Mucosa of stomach (tissue), 1 donor: ENCODE measurements at regions not wholly inside any gene's neighbourhood (a gene's known extent, or its start where the extent isn't known, plus 50 kb on each side); places are given as distances from the start of the nearest gene placed in this dataset.

Experiments used
- H3K27me3 ChIP-seq: one replicate; pipeline ENCODE4 v1.7.0; 2013; ENCODE audit warnings: mild to moderate bottlenecking, low read length; ENCODE audit not compliant: control insufficient read depth, insufficient read depth
- H3K36me3 ChIP-seq: one replicate; pipeline ENCODE4 v1.7.0; 2013; ENCODE audit warnings: low read length; ENCODE audit not compliant: control insufficient read depth, insufficient read depth
- H3K4me1 ChIP-seq: one replicate; pipeline ENCODE4 v1.7.0; 2013; ENCODE audit warnings: mild to moderate bottlenecking, low read length; ENCODE audit not compliant: control insufficient read depth, insufficient read depth
- H3K4me3 ChIP-seq: one replicate; pipeline ENCODE4 v1.7.0; 2013; ENCODE audit warnings: low read length
- H3K9ac ChIP-seq: one replicate; pipeline ENCODE4 v1.7.0; 2013; ENCODE audit warnings: mild to moderate bottlenecking, low read length, moderate library complexity
- H3K9me3 ChIP-seq: one replicate; pipeline ENCODE4 v1.7.0; 2013; ENCODE audit warnings: mild to moderate bottlenecking, low read length, moderate library complexity; ENCODE audit not compliant: control insufficient read depth
- donor health status: Pancreatic carcinoma.

DNA sequence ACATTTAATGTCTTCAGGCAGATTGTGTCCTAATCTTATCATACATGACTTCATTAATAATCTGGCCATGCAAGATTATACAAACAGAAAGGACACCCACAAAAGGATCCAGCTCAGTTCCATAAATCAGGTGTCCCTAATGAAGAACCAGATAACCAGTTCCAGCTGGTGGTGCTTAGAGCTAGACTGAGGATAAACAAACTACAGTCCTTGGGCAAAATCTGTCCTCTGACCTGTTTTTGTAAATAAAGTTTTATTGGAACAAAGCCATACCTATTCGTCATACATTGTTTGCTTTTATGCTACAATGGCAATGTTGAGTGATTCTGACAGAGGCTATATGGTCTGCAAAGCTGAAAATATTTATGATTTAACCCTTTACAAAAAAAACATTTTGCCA is 199.5 kb downstream of the MID1IP1 start:
- no peaks in the 10 kb centered on the region for H3K9me3 ChIP-seq
- H3K4me3 ChIP-seq = no peak overlapping the region
- no peak overlapping the region for H3K9ac ChIP-seq
- H3K27me3 ChIP-seq = no peaks in the 10 kb centered on the region
- H3K36me3 ChIP-seq = no peaks in the 10 kb centered on the region
- peaks cover 19% of the 10 kb centered on the region for H3K4me1 ChIP-seq

DNA sequence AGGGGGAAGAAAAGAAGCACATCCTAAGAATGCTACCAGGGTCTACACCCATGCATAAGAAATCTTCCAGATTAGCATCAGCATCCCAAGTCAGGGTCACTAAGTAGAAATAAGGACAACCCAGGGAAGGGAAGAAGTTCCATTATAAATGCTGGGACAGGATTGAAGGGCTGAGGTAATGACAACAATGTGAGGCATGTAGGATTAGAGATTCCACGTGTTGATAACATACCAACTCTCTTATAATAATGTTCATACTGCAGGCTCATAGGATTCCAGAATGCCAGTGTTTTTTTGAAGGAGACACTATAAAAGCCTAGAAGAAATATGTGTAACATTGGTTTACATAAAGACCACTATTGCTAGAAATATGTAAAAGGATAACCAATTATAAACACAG is 201.2 kb downstream of the MID1IP1 start:
- peaks cover 19% of the 10 kb centered on the region for H3K4me1 ChIP-seq
- H3K27me3 ChIP-seq = no peaks in the 10 kb centered on the region
- no peaks in the 10 kb centered on the region for H3K9me3 ChIP-seq
- H3K4me3 ChIP-seq = no peak overlapping the region
- H3K36me3 ChIP-seq = no peaks in the 10 kb centered on the region
- H3K9ac ChIP-seq = no peak overlapping the region

GRCh38 chrX:39008549-39008948 is 207.3 kb downstream of the MID1IP1 start:
- H3K27me3 ChIP-seq = no peaks in the 10 kb centered on the region
- peaks cover 35% of the 10 kb centered on the region for H3K4me1 ChIP-seq
- H3K4me3 ChIP-seq = no peak overlapping the region
- H3K9ac ChIP-seq = no peak overlapping the region
- H3K36me3 ChIP-seq = no peaks in the 10 kb centered on the region
- no peaks in the 10 kb centered on the region for H3K9me3 ChIP-seq

DNA sequence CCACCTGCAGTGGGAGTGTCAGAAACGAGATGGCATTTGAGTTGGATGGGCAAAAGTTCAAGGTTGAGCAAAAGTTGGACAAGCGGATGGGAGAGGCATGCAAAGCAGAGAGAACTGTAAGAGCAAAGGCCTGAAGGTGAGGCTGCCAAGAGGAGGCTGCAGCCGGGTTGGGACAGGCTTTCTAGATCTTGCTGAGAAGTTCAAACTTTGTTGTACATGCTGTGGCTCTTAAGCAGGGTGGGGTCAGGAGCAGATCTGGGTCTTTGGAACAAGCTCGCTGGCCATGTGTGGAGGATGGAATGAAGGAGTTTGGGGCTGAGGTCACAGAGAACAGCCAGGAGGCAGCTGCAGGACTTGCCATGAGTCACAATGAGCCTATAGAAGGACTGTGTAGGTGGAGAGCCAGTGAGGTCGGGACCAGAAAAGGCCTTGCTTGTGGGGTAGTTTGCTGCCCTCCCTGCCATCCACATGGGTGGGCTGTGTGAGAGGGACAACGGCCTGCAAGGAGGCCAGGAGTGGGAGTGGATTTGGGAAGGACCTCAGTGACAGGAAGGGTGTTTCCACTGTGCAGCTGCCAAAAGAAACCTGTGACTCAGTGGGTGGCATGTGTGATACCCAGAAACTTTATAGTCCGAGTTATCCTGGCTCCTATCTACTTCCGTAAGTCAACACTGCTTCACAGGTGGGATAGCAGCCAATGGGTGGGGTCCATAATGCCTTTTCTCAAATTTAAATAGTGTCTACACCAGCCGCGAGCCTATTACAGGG is 210.4 kb downstream of the MID1IP1 start:
- Histone ChIP-seq H3K4me3 (no peak overlapping the region), H3K36me3 (no peaks in the 10 kb centered on the region), H3K9me3 (no peaks in the 10 kb centered on the region), H3K27me3 (no peaks in the 10 kb centered on the region), H3K9ac (no peak overlapping the region), H3K4me1 (peaks cover 57% of the 10 kb centered on the region)

- Histone ChIP-seq H3K9me3 (no peaks in the 10 kb centered on the region), H3K27me3 (no peaks in the 10 kb centered on the region), H3K9ac (no peak overlapping the region), H3K4me3 (no peak overlapping the region), H3K4me1 (peaks cover 67% of the 10 kb centered on the region), H3K36me3 (no peaks in the 10 kb centered on the region)
These were observed 211.4 kb downstream of the MID1IP1 start for GRCh38 chrX:39012621-39013111.

- Histone ChIP-seq H3K36me3 (no peaks in the 10 kb centered on the region), H3K4me3 (peak overlapping the region; percentile 36), H3K9ac (no peak overlapping the region), H3K9me3 (no peaks in the 10 kb centered on the region), H3K27me3 (no peaks in the 10 kb centered on the region), H3K4me1 (peaks cover 64% of the 10 kb centered on the region)
These were observed 215.3 kb downstream of the MID1IP1 start for GRCh38 chrX:39016556-39016955.

- peak overlapping the region; percentile 36 for H3K4me3 ChIP-seq
- H3K9me3 ChIP-seq = no peaks in the 10 kb centered on the region
- no peak overlapping the region for H3K9ac ChIP-seq
- H3K4me1 ChIP-seq = peaks cover 59% of the 10 kb centered on the region
- no peaks in the 10 kb centered on the region for H3K36me3 ChIP-seq
- H3K27me3 ChIP-seq = no peaks in the 10 kb centered on the region
These were observed 215.8 kb downstream of the MID1IP1 start for GRCh38 chrX:39017077-39017476.

- Histone ChIP-seq H3K9me3 (no peaks in the 10 kb centered on the region), H3K4me1 (peaks cover 52% of the 10 kb centered on the region), H3K27me3 (no peaks in the 10 kb centered on the region)
These were observed 216.5 kb downstream of the MID1IP1 start for GRCh38 chrX:39017716-39018115.

GRCh38 chrX:39018541-39018940 is 217.3 kb downstream of the MID1IP1 start:
- Histone ChIP-seq H3K4me3 (no peak overlapping the region), H3K9me3 (no peaks in the 10 kb centered on the region), H3K9ac (no peak overlapping the region), H3K36me3 (no peaks in the 10 kb centered on the region), H3K4me1 (peaks cover 46% of the 10 kb centered on the region), H3K27me3 (no peaks in the 10 kb centered on the region)

More at GRCh38 chrX:39017716-39018115, 216.5 kb downstream of the MID1IP1 start:
- no peak overlapping the region for H3K4me3 ChIP-seq
- H3K36me3 ChIP-seq = no peaks in the 10 kb centered on the region
- no peak overlapping the region for H3K9ac ChIP-seq

DNA sequence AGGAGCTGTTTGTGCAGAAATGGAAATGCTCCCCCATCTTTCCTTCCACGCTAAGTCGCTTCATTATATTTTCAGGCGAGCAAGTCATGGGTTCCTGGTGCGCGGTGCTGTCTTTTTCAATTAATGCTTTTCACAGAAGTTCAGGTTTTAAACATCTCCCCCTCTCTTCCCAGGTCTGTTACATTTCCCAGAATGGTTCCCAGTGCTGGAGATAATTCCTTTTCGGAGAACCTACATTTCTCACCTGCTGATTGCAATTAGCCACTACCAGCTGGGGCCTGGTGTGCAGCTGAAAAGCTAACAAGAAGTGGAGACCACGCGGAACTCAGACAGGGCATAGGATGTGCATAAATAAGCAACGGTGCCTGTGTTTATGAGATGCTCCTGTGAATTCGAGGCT is 217.8 kb downstream of the MID1IP1 start:
- Histone ChIP-seq H3K9ac (no peak overlapping the region), H3K27me3 (no peaks in the 10 kb centered on the region), H3K9me3 (no peaks in the 10 kb centered on the region), H3K4me3 (no peak overlapping the region), H3K4me1 (peaks cover 40% of the 10 kb centered on the region), H3K36me3 (no peaks in the 10 kb centered on the region)

GRCh38 chrX:39020051-39020669 is 218.9 kb downstream of the MID1IP1 start:
- Histone ChIP-seq H3K9ac (no peak overlapping the region), H3K27me3 (no peaks in the 10 kb centered on the region), H3K4me1 (peaks cover 32% of the 10 kb centered on the region), H3K4me3 (no peak overlapping the region), H3K36me3 (no peaks in the 10 kb centered on the region), H3K9me3 (no peaks in the 10 kb centered on the region)

GRCh38 chrX:39022106-39022505 is 220.8 kb downstream of the MID1IP1 start:
- peaks cover 15% of the 10 kb centered on the region for H3K4me1 ChIP-seq
- H3K9ac ChIP-seq = no peak overlapping the region
- no peak overlapping the region for H3K4me3 ChIP-seq
- H3K27me3 ChIP-seq = no peaks in the 10 kb centered on the region
- no peaks in the 10 kb centered on the region for H3K36me3 ChIP-seq
- H3K9me3 ChIP-seq = no peaks in the 10 kb centered on the region
